CD14-positive monocyte (primary cell): ENCODE measurements at regions not wholly inside any gene's neighbourhood (a gene's known extent, or its start where the extent isn't known, plus 50 kb on each side); places are given as distances from the start of the nearest gene placed in this dataset.

Source experiments
- DNase-seq, 3 donors: peaks; one replicate each; pipeline ENCODE4 v3.0.0-alpha.2; 2011 to 2022
- H2AFZ ChIP-seq: 2 replicates; pipeline ENCODE4 v1.6.0; 2012; ENCODE audit warnings: mild to moderate bottlenecking, low read depth, low read length, inconsistent platforms; ENCODE audit not compliant: insufficient read depth, poor library complexity, severe bottlenecking
- H3K27ac ChIP-seq, 2 donors: 1 replicate in 1 of 2; 2 replicates in 1 of 2; pipeline ENCODE4 v1.5.1; 2012 to 2013; ENCODE audit warnings: low read length in 2 of 2, control low read depth in 1 of 2, inconsistent platforms in 1 of 2, low read depth in 1 of 2, mild to moderate bottlenecking in 1 of 2
- H3K27me3 ChIP-seq, 2 donors: one replicate each; pipeline versions ENCODE4 v1.6.0 to v1.6.1; 2011 to 2013; ENCODE audit warnings: low read length in 2 of 2; ENCODE audit not compliant: control insufficient read depth in 2 of 2, insufficient read depth in 2 of 2
- H3K36me3 ChIP-seq, 2 donors: replicated peaks in 1 of 2; 1 replicate in 1 of 2; 2 replicates in 1 of 2; pipeline versions ENCODE4 v1.5.1 to v1.6.1; 2012 to 2013; ENCODE audit warnings: low read length in 2 of 2, control low read depth in 1 of 2, inconsistent platforms in 1 of 2, mild to moderate bottlenecking in 1 of 2; ENCODE audit not compliant: insufficient read depth in 2 of 2, control insufficient read depth in 1 of 2
- H3K4me1 ChIP-seq, 2 donors: 1 replicate in 1 of 2; 2 replicates in 1 of 2; pipeline versions ENCODE4 v1.5.1 to v1.6.1; 2012 to 2013; ENCODE audit warnings: low read length in 2 of 2, control low read depth in 1 of 2, inconsistent platforms in 1 of 2, mild to moderate bottlenecking in 1 of 2, moderate library complexity in 1 of 2; ENCODE audit not compliant: insufficient read depth in 2 of 2, control insufficient read depth in 1 of 2
- H3K4me2 ChIP-seq: replicated peaks from 2 replicates; pipeline ENCODE3; 2012; ENCODE audit warnings: low read length, moderate library complexity, mild to moderate bottlenecking; ENCODE audit not compliant: poor library complexity, severe bottlenecking; ENCODE audit errors: extremely low read depth
- H3K4me3 ChIP-seq, 3 experiments: fragments of 200-600 bp in 1 of 3; sonication (generic) in 1 of 3; replicated peaks in 1 of 3; 1 replicate in 2 of 3; 2 replicates in 1 of 3; pipeline ENCODE4 v1.5.1; 2011 to 2013; ENCODE audit warnings: low read length in 3 of 3, mild to moderate bottlenecking in 3 of 3, control low read depth in 2 of 3, low read depth in 2 of 3, inconsistent platforms in 1 of 3, moderate library complexity in 1 of 3
- H3K79me2 ChIP-seq: 2 replicates; pipeline ENCODE4 v1.6.0; 2012; ENCODE audit warnings: mild to moderate bottlenecking, control low read depth, inconsistent platforms, low read length, moderate library complexity; ENCODE audit not compliant: insufficient read depth
- H3K9ac ChIP-seq: 2 replicates; pipeline ENCODE4 v1.6.0; 2017; ENCODE audit warnings: low read length, mild to moderate bottlenecking; ENCODE audit not compliant: insufficient read depth, poor library complexity, severe bottlenecking
- H3K9me3 ChIP-seq, 2 donors: replicated peaks in 1 of 2; 1 replicate in 1 of 2; 2 replicates in 1 of 2; pipeline versions ENCODE4 v1.5.1 to v1.6.1; 2012 to 2013; ENCODE audit warnings: low read length in 2 of 2, control low read depth in 1 of 2; ENCODE audit not compliant: control insufficient read depth in 1 of 2, insufficient read depth in 1 of 2
- H4K20me1 ChIP-seq: 2 replicates; pipeline ENCODE4 v1.6.0; 2012; ENCODE audit warnings: mild to moderate bottlenecking, low read length, control low read depth, moderate library complexity; ENCODE audit not compliant: insufficient read depth
- H3K27ac Mint-ChIP-seq, 7 donors: one replicate each; pipeline ENCODE4 v1.8.0; 2020; ENCODE audit warnings: mild to moderate bottlenecking in 7 of 7, mixed read lengths in 7 of 7, moderate library complexity in 6 of 7, inconsistent platforms in 2 of 7
- H3K27me3 Mint-ChIP-seq, 3 donors: one replicate each; pipeline ENCODE4 v1.8.0; 2021 to 2022; ENCODE audit warnings: low read depth in 3 of 3, mild to moderate bottlenecking in 3 of 3, mixed read lengths in 3 of 3, moderate library complexity in 3 of 3, inconsistent platforms in 1 of 3
- H3K36me3 Mint-ChIP-seq, 2 donors: one replicate each; pipeline ENCODE4 v1.8.0; 2020; ENCODE audit warnings: mixed read lengths in 2 of 2, inconsistent platforms in 1 of 2, mild to moderate bottlenecking in 1 of 2
- H3K4me1 Mint-ChIP-seq: one replicate; pipeline ENCODE4 v1.8.0; 2020; ENCODE audit warnings: mild to moderate bottlenecking, mixed read lengths
- H3K4me3 Mint-ChIP-seq, 2 donors: one replicate each; pipeline ENCODE4 v1.8.0; 2020; ENCODE audit warnings: mild to moderate bottlenecking in 2 of 2, mixed read lengths in 2 of 2, moderate library complexity in 1 of 2
- H3K9me3 Mint-ChIP-seq, 7 donors: one replicate each; pipeline ENCODE4 v1.8.0; 2020 to 2022; ENCODE audit warnings: mixed read lengths in 7 of 7, mild to moderate bottlenecking in 6 of 7, moderate library complexity in 6 of 7, inconsistent platforms in 2 of 7
- CTCF ChIP-seq: fragments of 200-600 bp; IDR thresholded peaks from one replicate; pipeline ENCODE4 v1.8.0; 2022; ENCODE audit warnings: antibody characterized with exemption, mild to moderate bottlenecking
- WGBS: methylation state at CpG from one replicate; pipeline ENCODE4 v1.1.5; 2013; ENCODE audit warnings: missing lambda C conversion rate; ENCODE audit not compliant: insufficient coverage; 5-methylcytosine and 5-hydroxymethylcytosine counted together
- intact Hi-C, 2 donors: fragments of 100-400 bp; cut with micrococcal nuclease; formaldehyde crosslinking; loops; one replicate each; pipeline versions ENCODE4 v1.15.0 to v1.15.1; 2023

DNA sequence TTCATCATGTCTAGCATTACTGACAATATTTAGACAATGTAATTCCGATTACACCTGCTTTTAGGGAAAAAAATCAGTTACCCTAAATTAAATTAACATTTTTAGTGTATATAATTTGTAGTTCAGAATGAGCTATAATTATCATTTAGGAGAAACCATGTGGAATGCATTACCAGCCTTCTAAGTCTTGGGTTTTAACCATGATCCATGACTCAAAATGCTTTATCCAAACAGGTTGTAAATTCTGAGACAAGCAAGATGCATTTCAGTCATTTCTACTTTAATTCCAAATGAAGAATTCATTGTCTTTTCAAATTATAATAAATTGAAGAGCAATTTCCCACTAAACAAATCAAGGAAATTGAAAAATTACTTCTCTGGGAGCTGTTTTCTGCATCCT lies 243.7 kb upstream of the LRIG1 start:
- H3K79me2 ChIP-seq = no peaks in the 10 kb centered on the region
- WGBS = no CpG with 5 or more reads among the region's 1 CpG
- no peak overlapping the region for H3K4me2 ChIP-seq
- no peaks in the 10 kb centered on the region for H4K20me1 ChIP-seq
- no peak overlapping the region for H3K9ac ChIP-seq
- Mint-ChIP-seq H3K4me1 (no peaks in the 10 kb centered on the region), H3K27ac (no peak overlapping the region), H3K4me3 (no peak overlapping the region), H3K27me3 (peaks cover 2 to 6% (median 3%) of the 10 kb centered on the region in 3 donors), H3K36me3 (no peaks in the 10 kb centered on the region), H3K9me3 (peaks cover 0 to 3% (median 0%) of the 10 kb centered on the region in 7 donors)
- intact Hi-C loops = no loop called here
- H3K4me1 ChIP-seq = no peaks in the 10 kb centered on the region
- TF ChIP-seq CTCF = no peak
- H3K9me3 ChIP-seq = no peaks in the 10 kb centered on the region
- no peaks in the 10 kb centered on the region for H3K27me3 ChIP-seq
- DNase-seq = no peak
- no peaks in the 10 kb centered on the region for H3K36me3 ChIP-seq
- H3K4me3 ChIP-seq = no peak overlapping the region
- no peak overlapping the region for H3K27ac ChIP-seq
- no peak overlapping the region for H2AFZ ChIP-seq

- no peaks in the 10 kb centered on the region for H3K4me1 Mint-ChIP-seq
- no peak overlapping the region for H3K27ac Mint-ChIP-seq
- intact Hi-C loops = no loop called here
- H3K79me2 ChIP-seq = no peaks in the 10 kb centered on the region
- H3K27me3 ChIP-seq = no peaks in the 10 kb centered on the region
- no peak overlapping the region for H3K4me3 Mint-ChIP-seq
- H4K20me1 ChIP-seq = no peaks in the 10 kb centered on the region
- no peak for DNase-seq
- no peaks in the 10 kb centered on the region for H3K4me1 ChIP-seq
- no peaks in the 10 kb centered on the region for H3K9me3 ChIP-seq
- peaks cover 2 to 6% (median 3%) of the 10 kb centered on the region in 3 donors for H3K27me3 Mint-ChIP-seq
- H3K4me2 ChIP-seq = no peak overlapping the region
- TF ChIP-seq CTCF = no peak
- no peaks in the 10 kb centered on the region for H3K36me3 Mint-ChIP-seq
- 83% methylated on average over 2 of the region's 2 CpGs for WGBS
- H3K9ac ChIP-seq = no peak overlapping the region
- H3K4me3 ChIP-seq = no peak overlapping the region
- peaks cover 0 to 3% (median 0%) of the 10 kb centered on the region in 7 donors for H3K9me3 Mint-ChIP-seq
- H3K27ac ChIP-seq = no peak overlapping the region
- no peak overlapping the region for H2AFZ ChIP-seq
- H3K36me3 ChIP-seq = no peaks in the 10 kb centered on the region
Measured at GRCh38 chr3:66744986-66745385, 244.2 kb upstream of the LRIG1 start.
